ENCODE measurements at regions not wholly inside any gene's neighbourhood (a gene's known extent, or its start where the extent isn't known, plus 50 kb on each side); places are given as distances from the start of the nearest gene placed in this dataset.

DNA sequence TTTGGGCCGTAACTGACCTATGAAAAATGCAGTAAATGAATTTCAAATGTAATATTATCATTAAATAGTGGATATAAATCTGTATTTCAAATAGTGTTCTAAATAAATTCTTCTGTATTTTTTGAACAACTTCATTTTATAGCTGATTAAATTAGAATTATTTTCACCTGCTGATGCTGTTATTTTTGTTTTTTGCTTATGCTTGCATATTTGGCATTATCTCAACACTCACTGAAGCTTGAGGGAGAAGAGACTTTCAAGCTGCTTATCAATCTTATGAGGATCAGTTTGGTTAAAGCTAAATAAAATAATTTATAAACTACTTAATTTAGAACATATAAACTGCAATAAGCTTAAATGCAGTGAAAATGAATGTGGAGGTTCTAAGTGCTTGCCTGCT, 251.3 kb upstream of the PCDH9 start:
- TF ChIP-seq CTCF (IDR thresholded peaks at IDR 0.05) = no peak

DNA sequence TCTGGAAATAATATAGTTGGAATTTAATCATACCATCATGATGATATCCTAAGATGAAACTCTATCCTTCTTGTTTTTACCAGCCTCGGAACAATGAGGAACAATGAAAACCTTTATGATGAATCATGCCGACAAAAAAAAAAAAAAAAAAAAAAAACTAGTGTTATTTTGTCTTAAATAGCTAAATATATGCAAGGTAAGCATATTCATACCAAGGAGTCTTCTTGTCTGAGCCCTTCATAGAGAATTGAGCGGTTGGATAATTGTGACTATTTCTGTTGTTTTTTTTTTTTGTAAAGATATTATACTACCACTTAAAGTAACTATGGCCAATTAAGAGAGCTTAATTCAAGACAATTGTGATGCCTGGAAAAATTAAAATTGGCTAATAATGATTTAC, 244.0 kb upstream of the PCDH9 start:
- H3K4me3 ChIP-seq = no peak overlapping the region
- no peaks in the 10 kb centered on the region for H3K27me3 ChIP-seq
- H3K36me3 ChIP-seq = no peaks in the 10 kb centered on the region
- ATAC-seq = no peak
- H3K9me3 ChIP-seq = peaks cover 0 to 24% (median 7%) of the 10 kb centered on the region in 11 donors
- 91 to 92% methylated on average over 3 of the region's 3 CpGs for WGBS, 2 donors
- TF ChIP-seq CTCF (IDR thresholded peaks at IDR 0.05) = no peak
- H3K4me1 ChIP-seq = no peaks in the 10 kb centered on the region
- H3K27ac ChIP-seq = no peak overlapping the region
- intact Hi-C loops (cut with DNase I) = no loop called here
- no peak for DNase-seq

More for the DNA sequence above, 251.3 kb upstream of the PCDH9 start:
- DNase-seq (no peak), ATAC-seq (no peak)
- Histone ChIP-seq H3K27ac (no peak overlapping the region), H3K4me3 (no peak overlapping the region), H3K4me1 (no peaks in the 10 kb centered on the region), H3K27me3 (no peaks in the 10 kb centered on the region), H3K36me3 (no peaks in the 10 kb centered on the region), H3K9me3 (peaks cover 0 to 7% (median 0%) of the 10 kb centered on the region in 11 donors)
- 83 to 95% methylated on average over 1 of the region's 1 CpG for WGBS, 2 donors
- intact Hi-C loops (cut with DNase I) = no loop called here

DNA sequence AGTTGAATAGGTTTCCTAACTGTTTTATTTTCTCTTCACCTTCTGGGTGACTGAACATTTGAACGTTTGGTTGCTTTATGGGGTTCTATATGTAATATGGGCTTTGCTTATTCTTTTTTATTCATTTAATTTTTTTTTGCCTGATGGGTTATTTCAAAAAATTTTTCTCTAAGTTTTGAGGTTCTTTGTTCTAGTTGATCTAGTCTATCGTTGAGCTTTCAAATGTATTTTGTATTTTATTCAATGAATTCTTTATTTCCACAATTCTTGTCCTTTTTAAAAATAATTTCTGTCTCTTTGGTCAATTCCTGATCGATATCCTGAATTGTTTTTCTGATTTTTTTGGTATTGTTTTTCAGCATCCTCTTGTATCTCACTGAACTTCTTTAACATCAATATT, 239.5 kb upstream of the PCDH9 start:
- WGBS, 2 donors = 72 to 80% methylated on average over 3 of the region's 3 CpGs
- TF ChIP-seq CTCF (IDR thresholded peaks at IDR 0.05) = no peak
- no peaks in the 10 kb centered on the region for H3K36me3 ChIP-seq
- H3K27ac ChIP-seq = no peak overlapping the region
- DNase-seq (no peak), ATAC-seq (no peak)
- no peaks in the 10 kb centered on the region for H3K4me1 ChIP-seq
- no peak overlapping the region for H3K4me3 ChIP-seq
- intact Hi-C loops (cut with DNase I) = no loop called here
- no peaks in the 10 kb centered on the region for H3K27me3 ChIP-seq
- peaks cover 0 to 35% (median 8%) of the 10 kb centered on the region in 11 donors for H3K9me3 ChIP-seq

DNA sequence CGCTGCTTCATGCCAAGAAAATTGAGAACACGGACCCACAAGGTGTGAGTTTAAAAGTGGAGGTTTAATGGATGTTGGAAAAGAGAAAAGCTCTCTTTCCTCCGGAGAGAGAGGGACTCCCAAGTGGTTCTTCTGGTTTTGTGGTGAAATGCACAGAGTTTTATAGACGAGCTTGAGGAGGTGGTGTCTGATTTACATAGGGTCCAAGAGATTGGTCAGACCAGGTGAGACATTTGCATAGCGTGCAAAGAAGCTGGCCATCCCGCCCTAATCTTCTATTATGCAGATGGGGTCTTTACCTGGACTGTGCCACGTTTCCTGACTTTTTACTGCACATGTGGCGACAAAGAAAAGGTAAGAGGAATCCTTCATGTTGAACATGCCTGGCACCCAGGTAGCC, 236.4 kb upstream of the PCDH9 start:
- TF ChIP-seq CTCF (IDR thresholded peaks at IDR 0.05) = no peak
- Histone ChIP-seq H3K4me1 (no peaks in the 10 kb centered on the region), H3K27me3 (no peaks in the 10 kb centered on the region), H3K27ac (no peak overlapping the region), H3K9me3 (peaks cover 0 to 40% (median 8%) of the 10 kb centered on the region in 11 donors), H3K4me3 (no peak overlapping the region), H3K36me3 (no peaks in the 10 kb centered on the region)
- ATAC-seq (no peak), DNase-seq (no peak)
- intact Hi-C loops (cut with DNase I) = no loop called here
- 82 to 87% methylated on average over 8 of the region's 8 CpGs for WGBS, 2 donors

All from heart right ventricle (tissue), 16 donors.